Neural progenitor cell (in vitro differentiated cells): ENCODE measurements at regions not wholly inside any gene's neighbourhood (a gene's known extent, or its start where the extent isn't known, plus 50 kb on each side); places are given as distances from the start of the nearest gene placed in this dataset.

Experiments used
- DNase-seq: peaks from one replicate; pipeline ENCODE4 v3.0.0-alpha.2; 2016; ENCODE audit warnings: low spot score
- H2AFZ ChIP-seq: fragments of 200-600 bp; sonication (generic); replicated peaks from 2 replicates; pipeline ENCODE4 v1.6.1; 2016; ENCODE audit warnings: antibody characterized with exemption
- H3F3A ChIP-seq: fragments of 200-600 bp; sonication (generic); 2 replicates; pipeline ENCODE4 v1.6.1; 2016; ENCODE audit warnings: antibody characterized with exemption, low read depth
- H3K27ac ChIP-seq: fragments of 200-600 bp; sonication (generic); 2 replicates; pipeline ENCODE4 v1.5.1; 2016; ENCODE audit warnings: mild to moderate bottlenecking
- H3K27me3 ChIP-seq: fragments of 200-600 bp; sonication (generic); 2 replicates; pipeline ENCODE4 v1.6.1; 2016; ENCODE audit warnings: mild to moderate bottlenecking, moderate library complexity
- H3K36me3 ChIP-seq: fragments of 200-600 bp; sonication (generic); 2 replicates; pipeline ENCODE4 v1.5.1; 2016
- H3K4me1 ChIP-seq: fragments of 200-600 bp; sonication (generic); 2 replicates; pipeline ENCODE4 v1.6.1; 2016; ENCODE audit warnings: mixed run types
- H3K4me2 ChIP-seq: fragments of 200-600 bp; sonication (generic); 2 replicates; pipeline ENCODE4 v1.6.1; 2016
- H3K4me3 ChIP-seq: fragments of 200-600 bp; sonication (generic); 2 replicates; pipeline ENCODE4 v1.5.1; 2016
- H3K79me2 ChIP-seq: fragments of 200-600 bp; sonication (generic); 2 replicates; pipeline ENCODE4 v1.6.1; 2016; ENCODE audit warnings: low read depth
- H3K9ac ChIP-seq: fragments of 200-600 bp; sonication (generic); 2 replicates; pipeline ENCODE4 v1.6.1; 2016
- H3K9me3 ChIP-seq: fragments of 200-600 bp; sonication (generic); 2 replicates; pipeline ENCODE4 v1.5.1; 2016; ENCODE audit warnings: low read depth
- H4K20me1 ChIP-seq: fragments of 200-600 bp; sonication (generic); 2 replicates; pipeline ENCODE4 v1.6.1; 2016; ENCODE audit warnings: low read depth
- H3K27ac Mint-ChIP-seq: 3 replicates; pipeline ENCODE4 v1.8.0; 2021; ENCODE audit warnings: mixed read lengths
- H3K27me3 Mint-ChIP-seq: 2 replicates; pipeline ENCODE4 v1.8.0; 2022; ENCODE audit warnings: low read depth, mild to moderate bottlenecking, inconsistent platforms, moderate library complexity, mixed read lengths; ENCODE audit not compliant: insufficient read depth
- H3K36me3 Mint-ChIP-seq: 3 replicates; pipeline ENCODE4 v1.8.0; 2021; ENCODE audit warnings: mixed read lengths
- H3K4me1 Mint-ChIP-seq: 3 replicates; pipeline ENCODE4 v1.8.0; 2021; ENCODE audit warnings: mixed read lengths
- H3K4me3 Mint-ChIP-seq: 3 replicates; pipeline ENCODE4 v1.8.0; 2021; ENCODE audit warnings: mild to moderate bottlenecking, moderate library complexity, mixed read lengths
- H3K9me3 Mint-ChIP-seq: 3 replicates; pipeline ENCODE4 v1.8.0; 2020; ENCODE audit warnings: mixed read lengths
- CTCF ChIP-seq: fragments of 200-600 bp; sonication (generic); IDR thresholded peaks from 2 replicates; pipeline ENCODE4 v1.5.1; 2017; ENCODE audit warnings: antibody characterized with exemption, mild to moderate bottlenecking
- EZH2 ChIP-seq: fragments of 200-600 bp; sonication (generic); IDR thresholded peaks from 2 replicates; pipeline ENCODE4 v1.6.1; 2017; ENCODE audit warnings: antibody characterized with exemption, mild to moderate bottlenecking, moderate library complexity
- EZH2phosphoT487 ChIP-seq: fragments of 200-600 bp; sonication (generic); IDR thresholded peaks from 2 replicates; pipeline ENCODE4 v1.6.1; 2017; ENCODE audit warnings: antibody characterized with exemption

- H2AFZ ChIP-seq = no peak overlapping the region
- no peak overlapping the region for H3K4me2 ChIP-seq
- no peaks in the 10 kb centered on the region for H3K79me2 ChIP-seq
- no peaks in the 10 kb centered on the region for H3F3A ChIP-seq
- no peak for TF ChIP-seq EZH2
- no peak for TF ChIP-seq CTCF
- no peak for TF ChIP-seq EZH2phosphoT487
- H3K27ac Mint-ChIP-seq = no peak overlapping the region
- H3K36me3 ChIP-seq = no peaks in the 10 kb centered on the region
- H3K4me1 Mint-ChIP-seq = peaks cover 22% of the 10 kb centered on the region
- DNase-seq = no peak
- peaks cover 14% of the 10 kb centered on the region for H3K4me1 ChIP-seq
- H4K20me1 ChIP-seq = no peaks in the 10 kb centered on the region
- no peaks in the 10 kb centered on the region for H3K36me3 Mint-ChIP-seq
- H3K27ac ChIP-seq = no peak overlapping the region
- H3K9me3 Mint-ChIP-seq = no peaks in the 10 kb centered on the region
- H3K27me3 Mint-ChIP-seq = peaks cover 4% of the 10 kb centered on the region
- no peak overlapping the region for H3K4me3 ChIP-seq
- no peaks in the 10 kb centered on the region for H3K27me3 ChIP-seq
- H3K9me3 ChIP-seq = no peaks in the 10 kb centered on the region
- H3K4me3 Mint-ChIP-seq = no peak overlapping the region
- no peak overlapping the region for H3K9ac ChIP-seq
Measured at GRCh38 chr2:199119796-199120195, 337.9 kb downstream of the SATB2 start.

GRCh38 chr2:199118673-199119112 is 339.0 kb downstream of the SATB2 start:
- Mint-ChIP-seq H3K4me1 (peaks cover 22% of the 10 kb centered on the region), H3K27ac (peak overlapping the region; percentile 44), H3K36me3 (no peaks in the 10 kb centered on the region), H3K27me3 (peaks cover 4% of the 10 kb centered on the region), H3K9me3 (no peaks in the 10 kb centered on the region), H3K4me3 (no peak overlapping the region)
- Histone ChIP-seq H3K36me3 (no peaks in the 10 kb centered on the region), H3K27ac (peak overlapping the region; percentile 47), H3K9ac (no peak overlapping the region), H3K79me2 (no peaks in the 10 kb centered on the region), H3F3A (no peaks in the 10 kb centered on the region), H4K20me1 (no peaks in the 10 kb centered on the region), H3K4me2 (peak overlapping the region; percentile 38), H3K4me1 (peaks cover 14% of the 10 kb centered on the region), H2AFZ (no peak overlapping the region), H3K27me3 (no peaks in the 10 kb centered on the region), H3K4me3 (no peak overlapping the region), H3K9me3 (no peaks in the 10 kb centered on the region)
- TF ChIP-seq EZH2 (no peak), CTCF (no peak), EZH2phosphoT487 (no peak)
- peak; percentile 40 for DNase-seq

DNA sequence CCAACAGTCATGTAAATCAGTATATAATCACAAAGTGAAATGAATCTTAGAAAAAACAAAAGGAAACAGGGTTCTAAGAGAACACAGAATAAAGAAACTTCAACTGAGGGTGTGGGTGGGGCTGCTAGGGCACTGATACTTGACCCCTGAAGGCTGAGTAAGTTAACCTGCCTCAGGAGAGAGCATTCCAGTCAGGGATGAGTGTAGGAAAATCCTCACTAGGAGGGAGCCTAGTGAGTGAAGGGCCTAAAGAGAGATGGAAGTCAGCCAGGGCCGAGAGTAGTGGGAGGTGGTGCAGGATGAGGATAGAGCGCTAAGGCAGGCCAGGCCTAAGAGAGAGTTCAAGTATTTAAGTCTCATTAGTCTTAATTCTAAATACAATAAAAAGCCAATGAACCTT is 342.6 kb downstream of the SATB2 start:
- no peak for DNase-seq
- Mint-ChIP-seq H3K9me3 (no peaks in the 10 kb centered on the region), H3K27ac (no peak overlapping the region)

More for the DNA sequence above, 342.6 kb downstream of the SATB2 start:
- TF ChIP-seq EZH2 (no peak), CTCF (no peak), EZH2phosphoT487 (no peak)
- H3K27ac ChIP-seq = no peak overlapping the region
- H3K9me3 ChIP-seq = no peaks in the 10 kb centered on the region
- H3F3A ChIP-seq = no peaks in the 10 kb centered on the region
- H3K9ac ChIP-seq = no peak overlapping the region
- H3K36me3 ChIP-seq = no peaks in the 10 kb centered on the region
- Mint-ChIP-seq H3K4me3 (no peak overlapping the region), H3K36me3 (no peaks in the 10 kb centered on the region), H3K27me3 (peaks cover 4% of the 10 kb centered on the region), H3K4me1 (peaks cover 17% of the 10 kb centered on the region)
- no peaks in the 10 kb centered on the region for H3K27me3 ChIP-seq
- no peaks in the 10 kb centered on the region for H4K20me1 ChIP-seq
- H3K4me1 ChIP-seq = peaks cover 19% of the 10 kb centered on the region
- no peaks in the 10 kb centered on the region for H3K79me2 ChIP-seq
- no peak overlapping the region for H2AFZ ChIP-seq
- no peak overlapping the region for H3K4me2 ChIP-seq
- no peak overlapping the region for H3K4me3 ChIP-seq
